ENCODE measurements at regions not wholly inside any gene's neighbourhood (a gene's known extent, or its start where the extent isn't known, plus 50 kb on each side); places are given as distances from the start of the nearest gene placed in this dataset.

- intact Hi-C loops (cut with micrococcal nuclease), result no loop called here
Observed at GRCh38 chr1:232557096-232557495, 72.8 kb downstream of the SIPA1L2 start.

- intact Hi-C loops (cut with micrococcal nuclease), result no loop called here
Observed at GRCh38 chr1:232556351-232556750, 73.6 kb downstream of the SIPA1L2 start.

- intact Hi-C loops (cut with micrococcal nuclease), result no loop called here
Observed at GRCh38 chr1:232555494-232556210, 74.3 kb downstream of the SIPA1L2 start.

- intact Hi-C loops (cut with micrococcal nuclease), result no loop called here
Observed at GRCh38 chr1:232554409-232554808, 75.5 kb downstream of the SIPA1L2 start.

GRCh38 chr1:232553809-232554208 is 76.1 kb downstream of the SIPA1L2 start:
- intact Hi-C loops (cut with micrococcal nuclease), result no loop called here

- intact Hi-C loops (cut with micrococcal nuclease), result no loop called here
Observed at GRCh38 chr1:232553050-232553754, 76.7 kb downstream of the SIPA1L2 start.

GRCh38 chr1:232551386-232551785 is 78.5 kb downstream of the SIPA1L2 start:
- intact Hi-C loops (cut with micrococcal nuclease), result no loop called here

- intact Hi-C loops (cut with micrococcal nuclease), result no loop called here
Observed at GRCh38 chr1:232550007-232550406, 79.9 kb downstream of the SIPA1L2 start.

GRCh38 chr1:232548691-232549090 is 81.2 kb downstream of the SIPA1L2 start:
- intact Hi-C loops (cut with micrococcal nuclease), result no loop called here

- intact Hi-C loops (cut with micrococcal nuclease), result no loop called here
Observed at GRCh38 chr1:232547938-232548484, 81.9 kb downstream of the SIPA1L2 start.

GRCh38 chr1:232542633-232543593 is 87.0 kb downstream of the SIPA1L2 start:
- intact Hi-C loops (cut with micrococcal nuclease), result no loop called here

- intact Hi-C loops (cut with micrococcal nuclease), result no loop called here
Observed at GRCh38 chr1:232538943-232539302, 91.0 kb downstream of the SIPA1L2 start.

GRCh38 chr1:232538224-232538942 is 91.5 kb downstream of the SIPA1L2 start:
- intact Hi-C loops (cut with micrococcal nuclease), result no loop called here

- intact Hi-C loops (cut with micrococcal nuclease), result no loop called here
Observed at GRCh38 chr1:232534552-232535517, 95.1 kb downstream of the SIPA1L2 start.

GRCh38 chr1:232533328-232533727 is 96.6 kb downstream of the SIPA1L2 start:
- intact Hi-C loops (cut with micrococcal nuclease), result no loop called here

GRCh38 chr1:232532901-232533300 is 97.0 kb downstream of the SIPA1L2 start:
- intact Hi-C loops (cut with micrococcal nuclease), result no loop called here

GRCh38 chr1:232531291-232531690 is 98.6 kb downstream of the SIPA1L2 start:
- intact Hi-C loops (cut with micrococcal nuclease), result no loop called here

- intact Hi-C loops (cut with micrococcal nuclease), result loop anchor here (2.0 to 5.0 kb wide), 2 partner anchors 49 to 68 kb away; no protein-coding TSS in a partner anchor
Observed at GRCh38 chr1:232529747-232530146, 100.2 kb downstream of the SIPA1L2 start.

- intact Hi-C loops (cut with micrococcal nuclease), result loop anchor here (1.0 to 5.0 kb wide), 3 partner anchors 50 to 99 kb away; no protein-coding TSS in a partner anchor
Observed at GRCh38 chr1:232528472-232529089, 101.4 kb downstream of the SIPA1L2 start.
